HG02642 (cell line): ENCODE measurements at regions not wholly inside any gene's neighbourhood (a gene's known extent, or its start where the extent isn't known, plus 50 kb on each side); places are given as distances from the start of the nearest gene placed in this dataset.
"Not testable (repeated sequence)": the region's sequence is repeated elsewhere in the genome, so short reads cannot be mapped to it uniquely, and the experiment has no call there.

Experiments used
- ATAC-seq: cut with Tn5 transposase; IDR thresholded peaks from one replicate; pipeline ENCODE4 v1.9.1; 2021; ENCODE audit warnings: mild to moderate bottlenecking; ENCODE audit not compliant: unreplicated experiment, poor library complexity

DNA sequence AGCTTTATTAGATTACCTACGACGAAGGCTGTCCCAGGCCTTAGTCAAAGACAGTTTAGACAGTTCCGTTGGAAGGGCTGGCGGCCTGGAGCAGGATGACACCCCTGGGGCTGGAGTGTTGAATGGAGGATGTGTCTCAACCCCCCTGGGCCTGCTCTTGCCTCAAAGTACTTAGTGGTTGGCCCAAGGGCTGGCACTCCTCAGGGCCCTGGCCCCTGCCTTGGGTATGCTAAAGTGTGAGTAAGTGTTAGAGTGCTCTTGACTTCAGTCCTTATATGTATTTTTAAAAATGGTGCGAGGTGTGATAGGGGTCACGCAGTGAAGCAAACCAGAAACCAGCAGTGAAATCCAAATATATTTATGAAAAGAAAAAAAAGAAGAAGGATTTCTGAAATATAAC is 261.6 kb downstream of the KTN1 start:
- no peak for ATAC-seq

DNA sequence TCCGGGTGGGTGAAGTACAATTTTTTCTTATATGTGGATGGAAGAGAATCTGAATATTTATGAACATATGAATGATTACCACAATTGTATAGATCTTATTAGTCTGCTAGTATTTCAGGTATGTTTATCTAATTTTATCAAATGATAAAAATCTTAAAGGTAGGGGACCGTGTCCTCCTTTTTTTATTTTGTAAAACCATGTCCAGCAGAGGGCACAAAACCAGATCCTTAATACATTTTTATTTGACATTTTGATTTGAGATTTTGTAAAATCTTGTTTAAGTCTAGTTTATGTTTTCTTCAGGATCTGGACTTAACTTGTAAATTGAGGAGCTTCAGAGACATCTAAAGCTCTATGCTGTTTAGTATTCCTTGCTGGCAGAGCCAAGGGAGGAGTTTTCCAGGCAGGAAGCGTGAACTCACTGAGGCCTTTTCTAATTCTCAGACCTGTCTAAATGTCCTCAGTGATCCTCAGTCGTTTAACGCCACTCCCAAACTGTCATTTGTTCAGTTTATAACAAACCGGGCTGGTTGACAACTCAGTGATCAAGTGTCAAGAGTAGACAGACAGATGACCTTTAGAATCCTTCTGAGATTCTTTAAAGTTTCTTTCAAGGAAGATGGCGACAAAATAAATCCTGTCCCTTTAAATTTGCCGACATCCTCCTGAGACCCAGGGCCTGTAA is 263.9 kb downstream of the KTN1 start:
- ATAC-seq, result no peak

DNA sequence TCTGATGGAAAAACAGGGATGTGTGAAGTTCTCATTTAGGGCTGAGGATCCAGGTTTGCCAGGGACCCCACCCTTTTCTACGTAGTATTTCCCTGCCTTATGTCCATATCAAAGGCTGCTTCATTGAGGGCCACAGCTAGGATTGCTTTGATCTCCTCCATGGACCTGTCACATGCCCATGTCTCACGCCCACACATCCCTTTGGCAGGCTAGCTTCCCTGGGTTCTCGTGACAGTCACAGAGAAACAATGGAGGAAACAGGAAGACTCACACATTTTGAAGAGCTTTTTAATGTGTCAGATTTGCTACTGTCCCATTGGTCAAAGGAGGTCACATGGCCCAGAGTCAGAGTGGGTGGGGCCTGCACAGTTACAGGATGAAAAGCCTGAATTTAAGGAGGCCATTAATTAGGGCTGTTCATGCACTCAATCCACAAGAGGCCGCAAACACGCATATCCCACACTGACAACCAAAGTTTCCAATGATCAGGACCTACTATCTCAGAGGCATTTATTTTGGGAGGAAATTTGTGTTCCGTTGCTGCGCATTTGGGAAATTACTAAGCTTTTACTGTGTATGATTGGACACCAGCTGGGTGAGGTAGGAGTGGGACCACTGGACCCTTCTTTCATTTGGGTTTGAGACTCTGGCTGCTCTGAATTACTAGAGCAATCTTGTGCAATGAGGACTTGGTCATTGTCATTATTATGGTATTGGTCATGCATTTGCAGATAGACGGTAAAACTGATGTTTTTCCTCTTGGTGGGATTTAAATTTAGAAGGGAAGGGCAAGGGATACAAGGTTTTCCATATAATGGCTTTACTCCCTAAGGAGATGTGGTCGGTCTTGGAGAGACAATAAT is 266.2 kb downstream of the KTN1 start:
- ATAC-seq, result no peak

DNA sequence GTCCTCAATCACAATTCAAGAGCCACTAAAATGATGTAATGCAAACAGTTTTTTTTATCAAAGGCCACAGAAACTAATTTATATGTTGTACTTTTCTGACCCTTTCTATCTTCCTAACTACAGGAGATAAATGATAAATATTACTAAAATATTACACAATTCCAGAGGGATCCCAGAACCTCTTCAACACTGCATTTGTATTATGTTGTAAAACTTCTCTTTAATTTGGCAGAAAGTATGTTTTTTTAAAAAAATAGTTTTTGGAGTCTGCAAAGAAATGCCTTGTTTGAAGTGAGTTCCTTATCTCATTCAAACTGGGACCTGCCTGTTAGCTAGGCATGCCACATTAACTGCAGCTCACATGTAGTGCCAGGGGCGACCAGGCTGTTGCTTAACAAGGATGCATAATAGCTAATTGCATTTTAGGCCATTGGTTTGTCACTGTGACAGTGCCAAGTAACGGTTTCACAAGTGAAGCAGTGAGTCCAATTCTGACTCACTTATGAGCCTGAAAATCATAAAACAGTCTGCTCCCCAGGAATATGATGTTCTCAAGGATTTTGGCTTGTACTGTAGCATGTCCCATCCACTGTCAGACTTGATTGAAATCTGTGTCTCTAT is 266.9 kb downstream of the KTN1 start:
- ATAC-seq, result no peak

DNA sequence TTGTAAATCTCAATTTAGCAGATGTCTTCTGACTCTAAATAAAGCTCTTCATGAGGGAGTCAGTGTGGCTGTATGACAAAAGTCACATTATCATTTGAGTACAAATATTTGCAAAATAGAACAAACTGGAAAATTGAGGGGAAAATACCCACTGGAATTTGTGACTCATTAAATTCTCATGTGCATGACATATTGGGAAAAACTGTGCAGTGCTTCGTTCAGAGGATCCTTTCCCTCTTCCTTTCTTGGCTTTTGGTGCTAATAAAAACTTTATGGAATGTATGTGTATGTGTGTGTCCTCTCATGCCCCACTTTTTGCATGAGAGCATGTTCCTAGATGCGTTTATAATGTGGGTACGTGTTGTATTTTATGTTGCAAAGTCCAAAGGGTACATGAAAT is 267.8 kb downstream of the KTN1 start:
- ATAC-seq, result no peak

DNA sequence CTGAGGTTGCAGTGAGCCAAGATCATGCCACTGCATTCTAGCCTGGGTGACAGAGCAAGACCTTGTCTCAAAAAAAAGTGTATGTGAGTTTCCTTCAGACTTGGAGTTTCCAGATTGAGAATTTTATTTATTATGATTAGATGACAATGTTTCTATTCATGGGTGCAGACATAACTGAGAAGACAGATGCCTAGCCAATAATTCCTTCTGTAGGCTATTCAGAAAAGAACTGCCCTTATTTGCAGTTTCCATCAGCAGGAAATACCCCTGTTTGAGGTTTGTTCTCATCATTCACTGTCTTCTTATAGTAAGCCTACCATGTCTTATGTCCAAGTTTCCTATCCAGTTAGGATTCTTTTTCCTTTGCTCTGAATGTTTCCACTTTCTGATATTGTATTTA is 269.0 kb downstream of the KTN1 start:
- no peak for ATAC-seq

DNA sequence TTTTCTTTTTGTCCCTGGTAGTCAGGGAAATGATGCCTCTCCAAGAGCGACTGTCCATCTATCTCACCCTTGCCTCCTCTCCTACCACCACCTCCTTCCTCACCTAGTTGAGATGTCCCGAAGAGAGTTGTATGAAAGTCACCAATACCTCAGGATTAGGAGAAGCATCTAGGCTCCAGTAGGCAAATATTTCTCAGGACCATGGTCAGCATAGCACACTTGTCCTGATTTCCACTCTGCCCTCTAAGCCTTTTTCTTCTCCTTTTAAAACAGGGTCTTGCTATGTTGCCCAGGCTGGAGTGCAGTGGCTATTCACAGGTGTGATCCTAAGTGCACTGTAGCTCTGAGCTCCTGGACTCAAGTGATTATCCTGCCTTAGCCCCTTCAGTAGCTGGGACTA is 268.4 kb upstream of the PELI2 start:
- ATAC-seq, result no peak

DNA sequence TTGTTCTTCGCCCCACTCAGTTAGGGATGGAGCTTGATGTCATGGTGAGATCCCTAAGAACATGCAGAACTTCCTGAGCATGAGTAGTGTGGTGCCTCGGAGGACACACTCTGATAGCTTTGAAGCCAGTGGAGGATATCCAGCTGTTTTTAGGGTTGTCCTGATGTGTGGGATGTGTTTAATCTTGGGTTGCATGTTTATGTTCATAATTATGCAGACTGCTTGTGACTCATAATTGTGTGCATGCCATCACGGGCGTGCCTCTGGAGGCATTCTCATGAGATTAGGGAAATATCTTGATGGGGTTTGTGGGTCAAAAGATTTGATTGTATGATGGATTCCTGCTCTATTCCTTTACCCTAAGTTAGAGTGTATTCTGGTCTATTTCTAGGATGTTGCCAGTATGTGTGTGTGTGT is 267.4 kb upstream of the PELI2 start:
- no peak for ATAC-seq

DNA sequence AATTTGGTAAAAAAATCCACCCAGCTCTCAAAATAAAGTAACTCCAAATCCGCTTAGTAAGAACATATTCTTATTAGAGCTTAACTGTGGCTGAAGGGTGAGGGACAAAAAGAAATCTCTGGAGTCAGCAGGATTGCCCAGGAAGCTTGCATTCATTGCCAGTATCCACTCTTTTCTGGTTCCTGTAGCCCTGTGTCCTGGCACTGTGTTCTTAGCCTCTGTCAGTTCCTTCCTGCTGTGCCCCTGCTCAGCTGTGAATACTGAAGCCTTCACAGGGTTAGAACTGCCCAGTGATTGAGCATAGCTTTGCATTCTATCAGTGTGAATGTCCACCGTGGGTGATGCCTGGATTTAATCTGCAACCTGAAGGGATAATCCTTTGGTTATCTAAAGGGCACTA is 266.9 kb upstream of the PELI2 start:
- ATAC-seq, result no peak

DNA sequence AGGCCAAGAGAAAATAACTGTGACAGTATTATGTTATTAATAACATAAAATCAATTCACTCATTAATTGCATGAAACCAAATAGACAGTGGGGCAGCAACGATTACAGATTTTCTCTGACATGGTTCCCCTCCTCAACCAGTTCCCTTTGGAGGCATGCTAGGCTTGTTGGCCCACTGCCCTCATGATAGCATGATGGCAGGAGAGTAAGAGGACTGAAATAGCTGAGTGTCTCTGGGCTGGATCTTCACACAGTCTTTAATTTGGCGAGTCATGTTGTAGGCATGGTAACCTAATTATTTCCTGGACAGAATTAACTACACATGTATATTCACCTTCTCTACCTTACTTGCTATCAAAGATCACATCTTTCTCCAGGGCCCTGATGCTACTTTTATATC is 266.2 kb upstream of the PELI2 start:
- ATAC-seq, result no peak

DNA sequence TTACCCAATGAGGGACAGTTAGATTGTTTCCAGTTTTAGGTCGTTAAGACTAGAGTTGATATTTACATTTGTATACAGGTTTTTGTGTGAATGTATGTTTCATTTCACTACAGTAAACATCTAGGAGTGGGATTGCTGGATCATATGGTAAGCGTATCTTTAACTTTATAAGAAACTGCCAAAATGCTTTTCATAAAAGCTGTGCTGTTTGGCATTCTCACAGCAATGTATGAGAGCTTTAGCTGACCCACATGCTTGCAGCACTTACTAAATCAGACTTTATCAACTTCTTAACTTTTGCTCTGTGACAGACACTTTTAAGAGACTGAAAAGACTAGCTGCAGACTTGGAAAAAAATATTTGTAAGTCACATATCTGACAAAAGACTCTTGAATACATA is 262.5 kb upstream of the PELI2 start:
- ATAC-seq, result no peak

DNA sequence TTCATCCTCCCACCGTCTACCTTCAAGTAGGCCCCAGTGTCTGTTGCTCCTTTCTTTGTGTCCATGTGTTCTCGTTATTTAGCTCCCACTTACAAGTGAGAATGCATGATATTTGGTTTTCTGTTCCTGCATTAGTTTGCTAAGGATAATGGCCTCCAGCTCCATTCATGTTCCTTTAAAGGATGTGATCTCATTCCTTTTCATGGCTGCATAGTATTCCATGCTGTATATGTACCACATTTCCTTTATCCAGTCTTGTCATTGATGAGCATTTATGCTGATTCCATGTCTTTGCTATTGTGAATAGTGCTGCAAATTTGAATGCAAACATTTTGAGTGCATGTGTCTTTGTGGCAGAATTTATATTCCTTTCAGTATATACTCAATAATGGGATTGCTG is 259.6 kb upstream of the PELI2 start:
- ATAC-seq, result no peak

DNA sequence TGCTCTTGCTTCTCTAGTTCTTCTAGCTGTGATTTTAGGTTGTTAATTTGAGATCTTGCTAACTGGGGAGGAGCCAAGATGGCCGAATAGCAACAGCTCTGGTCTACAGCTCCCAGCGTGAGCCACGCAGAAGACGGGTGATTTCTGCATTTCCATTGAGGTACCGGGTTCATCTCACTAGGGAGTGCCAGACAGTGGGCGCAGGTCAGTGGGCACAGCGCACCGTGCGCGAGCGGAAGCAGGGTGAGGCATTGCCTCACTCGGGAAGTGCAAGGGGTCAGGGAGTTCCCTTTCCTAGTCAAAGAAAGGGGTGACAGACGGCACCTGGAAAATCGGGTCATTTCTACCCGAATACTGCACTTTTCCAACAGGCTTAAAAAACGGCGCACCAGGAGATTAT is 256.6 kb upstream of the PELI2 start:
- not testable (repeated sequence) for ATAC-seq

DNA sequence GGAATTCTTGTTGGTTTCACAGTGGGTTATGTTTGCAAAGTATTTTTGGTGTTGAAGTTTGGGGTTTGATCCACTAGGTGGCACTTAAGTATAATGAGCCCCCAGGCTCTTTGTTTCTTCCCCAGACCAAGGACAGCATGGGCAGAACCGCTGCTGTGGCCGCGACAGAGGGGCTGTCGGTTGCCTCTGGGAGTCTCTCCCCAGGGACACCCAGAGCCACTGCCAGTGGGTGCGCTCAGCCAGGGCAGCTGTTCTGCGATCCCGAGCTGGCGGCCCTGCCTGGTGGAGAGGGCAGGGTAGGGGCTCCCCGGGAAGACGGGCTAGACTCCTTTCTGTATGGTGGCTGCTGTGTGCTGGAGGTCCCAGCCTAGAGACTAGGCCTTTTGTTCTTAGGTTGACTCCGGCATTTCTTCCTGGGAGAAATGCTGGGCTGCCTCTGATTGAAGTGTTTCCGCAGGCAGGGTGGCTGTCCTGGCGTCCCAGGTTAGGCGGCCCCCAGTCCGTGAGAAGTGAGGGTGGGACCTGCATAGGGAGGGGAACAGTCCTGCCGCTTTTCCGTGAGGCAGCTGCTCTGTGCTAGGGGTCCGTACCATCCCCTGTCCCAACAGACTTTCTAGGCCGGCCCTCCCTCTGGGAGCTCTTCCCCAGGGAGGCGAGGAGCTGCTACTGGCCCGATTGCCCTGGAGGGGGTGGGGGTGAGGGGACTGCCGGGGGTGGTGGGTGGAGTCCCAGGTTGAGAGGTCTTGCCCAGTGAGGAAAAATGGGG is 253.1 kb upstream of the PELI2 start:
- ATAC-seq, result no peak

DNA sequence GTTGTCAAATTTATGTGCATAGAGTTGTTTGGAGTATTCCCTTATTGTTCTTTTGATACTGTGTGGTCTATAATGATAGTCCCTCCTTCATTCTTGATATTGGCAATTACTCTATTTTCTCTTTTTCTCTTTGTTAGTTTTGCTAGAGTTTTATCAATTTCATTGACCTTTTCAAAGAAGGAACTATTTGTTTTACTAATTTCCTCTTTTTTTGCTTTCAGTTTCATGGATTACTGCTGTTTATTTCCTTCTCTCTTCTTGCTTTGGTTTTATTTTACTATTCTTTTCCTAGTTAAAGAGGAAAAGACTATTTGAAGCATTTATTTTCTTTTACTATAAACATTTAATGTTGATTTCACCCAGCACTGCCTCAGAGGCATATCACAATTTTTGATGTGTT is 250.9 kb upstream of the PELI2 start:
- no peak for ATAC-seq

DNA sequence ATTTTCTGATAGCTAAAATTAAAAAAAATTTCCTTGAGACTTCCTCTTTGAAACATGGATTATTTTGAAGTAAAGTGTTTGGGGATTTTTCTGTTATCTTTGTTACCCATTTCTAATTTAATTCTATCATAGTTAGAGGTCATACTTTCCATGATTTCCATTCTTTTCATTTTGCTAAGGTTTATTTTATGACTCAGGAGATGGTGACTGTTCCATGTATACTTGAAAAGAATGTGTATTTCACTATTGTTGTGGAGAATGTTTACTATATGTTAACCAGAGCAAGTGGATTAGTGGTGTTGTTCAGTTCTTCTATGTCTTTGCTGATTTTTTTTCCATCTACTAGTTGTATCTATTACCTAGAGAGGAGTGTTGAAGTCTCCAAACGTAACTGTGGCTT is 250.5 kb upstream of the PELI2 start:
- ATAC-seq, result no peak

DNA sequence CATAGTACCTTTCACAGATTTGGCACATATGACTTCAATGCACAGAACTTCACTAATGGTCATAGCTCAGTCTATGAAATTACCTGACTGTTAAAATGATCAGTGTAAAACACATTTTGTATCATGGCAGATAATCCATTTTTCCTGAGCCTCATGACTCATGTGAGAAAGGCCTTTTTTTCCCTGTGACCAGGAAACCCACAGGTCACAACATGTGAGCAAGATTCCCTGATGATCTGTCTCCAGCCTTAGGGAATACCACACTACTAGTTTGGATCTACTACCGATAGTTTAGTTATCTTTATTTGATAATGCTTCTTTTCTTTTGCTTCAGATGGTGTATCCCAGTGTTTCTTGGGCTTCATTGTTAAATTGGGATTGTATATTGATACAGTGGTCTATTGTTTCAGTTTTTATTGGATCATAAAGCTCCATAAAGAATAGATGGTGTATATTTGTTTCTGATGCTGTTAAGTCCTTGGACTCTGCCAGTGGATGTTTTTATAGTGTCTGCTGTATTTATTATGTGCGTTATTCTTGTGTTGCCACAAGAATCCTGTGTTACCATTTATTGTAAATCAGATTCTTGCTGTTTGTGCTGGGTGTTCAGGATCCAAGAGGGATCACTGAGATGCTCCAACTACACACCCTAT is 248.7 kb upstream of the PELI2 start:
- ATAC-seq, result no peak

DNA sequence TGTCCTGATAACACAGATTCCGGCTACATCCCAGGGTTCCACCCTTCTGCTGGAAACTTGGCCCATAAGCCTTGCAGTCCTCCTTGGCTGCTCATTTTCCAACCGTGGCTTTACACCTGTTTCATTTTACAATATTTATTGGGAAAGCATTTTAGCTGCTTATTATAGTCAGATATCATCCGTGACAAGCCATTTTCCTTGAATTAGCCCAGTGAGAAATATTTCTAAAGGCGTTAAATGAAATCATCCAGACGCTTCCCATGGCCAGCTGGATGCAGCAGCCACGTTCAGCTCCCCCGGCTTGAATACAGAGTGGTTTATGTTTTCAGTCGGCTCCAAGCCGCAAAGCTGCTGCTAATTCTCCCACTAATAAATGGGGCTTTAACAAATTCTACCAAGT is 245.0 kb upstream of the PELI2 start:
- no peak for ATAC-seq

DNA sequence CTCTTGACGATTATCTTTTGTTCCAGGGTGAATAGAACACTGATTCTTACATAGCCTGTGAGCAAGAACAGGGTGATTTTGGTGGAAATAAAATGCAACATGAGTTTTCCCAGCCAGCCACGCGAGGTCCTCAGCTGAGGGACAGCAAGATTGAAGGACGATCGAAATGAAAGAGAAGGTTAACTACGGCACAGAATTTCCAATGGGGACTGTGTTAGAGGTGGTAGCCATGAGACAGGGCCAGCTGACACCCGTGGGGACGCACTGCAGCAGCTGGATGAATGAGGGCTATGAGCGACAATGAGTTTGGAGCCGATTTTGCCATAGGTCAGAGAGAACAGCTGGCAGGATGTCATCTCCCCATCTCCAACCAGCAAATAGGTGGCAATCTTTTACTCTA is 243.4 kb upstream of the PELI2 start:
- no peak for ATAC-seq

DNA sequence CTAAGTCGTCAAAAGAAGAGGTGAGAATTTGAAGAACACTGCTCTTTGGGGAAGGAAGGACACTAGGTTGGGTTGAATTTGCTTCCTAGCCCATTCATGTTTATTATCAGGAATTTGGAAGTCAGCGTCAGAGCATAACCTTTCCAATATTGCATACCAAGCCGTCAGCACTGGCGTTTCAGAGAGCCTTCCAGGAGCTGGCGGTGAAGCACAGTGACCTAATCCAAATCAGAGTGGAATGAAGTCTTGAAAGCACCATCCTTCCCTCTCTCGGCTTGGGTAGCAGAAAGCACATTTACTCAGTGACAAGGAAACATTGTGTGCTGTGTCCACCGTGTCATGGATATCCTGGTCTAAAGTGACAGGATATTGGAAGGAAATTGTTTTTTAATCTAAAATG is 240.3 kb upstream of the PELI2 start:
- ATAC-seq, result no peak
